Calu3 (cell line): ENCODE measurements at regions not wholly inside any gene's neighbourhood (a gene's known extent, or its start where the extent isn't known, plus 50 kb on each side); places are given as distances from the start of the nearest gene placed in this dataset.
"Not testable (repeated sequence)": the region's sequence is repeated elsewhere in the genome, so short reads cannot be mapped to it uniquely, and the experiment has no call there.

Source experiments
- BruUV-seq: library from RNA; stranded (reverse); fragments of 400-500 nt; replicated peaks from 2 replicates; lab custom pipeline; 2021; lab: Mats Ljungman, UMichigan
- CTCF ChIA-PET: fragments of 300-600 bp; sonication (Branson Sonifier 250); formaldehyde crosslinking; loops from one replicate; lab custom pipeline; 2022; ENCODE audit warnings: antibody characterized with exemption; lab: Charles Lee
- DNase-seq: peaks from one replicate; pipeline ENCODE4 v3.0.0; 2022
- H3K27ac Mint-ChIP-seq: one replicate; pipeline ENCODE4 v1.8.0; 2022; ENCODE audit warnings: mixed read lengths; ENCODE audit not compliant: unreplicated experiment
- H3K27me3 Mint-ChIP-seq: one replicate; pipeline ENCODE4 v1.8.0; 2022; ENCODE audit warnings: mixed read lengths; ENCODE audit not compliant: unreplicated experiment
- H3K36me3 Mint-ChIP-seq: one replicate; pipeline ENCODE4 v1.8.0; 2022; ENCODE audit warnings: mild to moderate bottlenecking, moderate library complexity, mixed read lengths; ENCODE audit not compliant: insufficient read depth, unreplicated experiment
- H3K4me1 Mint-ChIP-seq: one replicate; pipeline ENCODE4 v1.8.0; 2022; ENCODE audit warnings: mild to moderate bottlenecking, low read depth, mixed read lengths; ENCODE audit not compliant: unreplicated experiment
- H3K4me3 Mint-ChIP-seq: one replicate; pipeline ENCODE4 v1.8.0; 2022; ENCODE audit warnings: mild to moderate bottlenecking, low read depth, moderate library complexity, mixed read lengths; ENCODE audit not compliant: unreplicated experiment
- H3K9me3 Mint-ChIP-seq: one replicate; pipeline ENCODE4 v1.8.0; 2022; ENCODE audit warnings: low read depth, mixed read lengths; ENCODE audit not compliant: unreplicated experiment
- CTCF ChIP-seq: fragments of 200-600 bp; IDR thresholded peaks from one replicate; pipeline ENCODE4 v1.8.0; 2022; ENCODE audit warnings: antibody characterized with exemption; ENCODE audit not compliant: unreplicated experiment
- intact Hi-C: fragments of 100-400 bp; cut with micrococcal nuclease; formaldehyde crosslinking; loops from one replicate; pipeline ENCODE4 v1.10.0; 2022; ENCODE audit not compliant: unreplicated experiment

- H3K4me3 Mint-ChIP-seq = no peak overlapping the region
- no TSS peak for BruUV-seq
- H3K9me3 Mint-ChIP-seq = peaks cover 4% of the 10 kb centered on the region
- intact Hi-C loops = no loop called here
- no peaks in the 10 kb centered on the region for H3K27me3 Mint-ChIP-seq
- DNase-seq = no peak
- H3K36me3 Mint-ChIP-seq = no peaks in the 10 kb centered on the region
- no peaks in the 10 kb centered on the region for H3K4me1 Mint-ChIP-seq
- CTCF ChIA-PET = no interaction called here
- no peak overlapping the region for H3K27ac Mint-ChIP-seq
- no peak for TF ChIP-seq CTCF
These were observed 330.7 kb upstream of the DAB2 start for GRCh38 chr5:39755452-39755851.

GRCh38 chr5:39753747-39754146, 329.0 kb upstream of the DAB2 start:
- H3K4me3 Mint-ChIP-seq, intact Hi-C loops, H3K27ac Mint-ChIP-seq, H3K4me1 Mint-ChIP-seq, DNase-seq, CTCF ChIA-PET, H3K27me3 Mint-ChIP-seq, H3K36me3 Mint-ChIP-seq, H3K9me3 Mint-ChIP-seq, BruUV-seq: not testable (repeated sequence)

GRCh38 chr5:39750661-39751060, 325.9 kb upstream of the DAB2 start:
- H3K27me3 Mint-ChIP-seq = no peaks in the 10 kb centered on the region
- no peaks in the 10 kb centered on the region for H3K36me3 Mint-ChIP-seq
- no peaks in the 10 kb centered on the region for H3K4me1 Mint-ChIP-seq
- intact Hi-C loops = no loop called here
- BruUV-seq = no TSS peak
- no peak for DNase-seq
- peaks cover 4% of the 10 kb centered on the region for H3K9me3 Mint-ChIP-seq
- CTCF ChIA-PET = no interaction called here
- no peak overlapping the region for H3K27ac Mint-ChIP-seq
- no peak for TF ChIP-seq CTCF
- no peak overlapping the region for H3K4me3 Mint-ChIP-seq

GRCh38 chr5:39742916-39743315, 318.1 kb upstream of the DAB2 start:
- no peak overlapping the region for H3K27ac Mint-ChIP-seq
- no peak overlapping the region for H3K4me3 Mint-ChIP-seq
- no peaks in the 10 kb centered on the region for H3K9me3 Mint-ChIP-seq
- intact Hi-C loops = no loop called here
- H3K27me3 Mint-ChIP-seq = no peaks in the 10 kb centered on the region
- no peak for DNase-seq
- TF ChIP-seq CTCF = no peak
- H3K4me1 Mint-ChIP-seq = no peaks in the 10 kb centered on the region
- H3K36me3 Mint-ChIP-seq = no peaks in the 10 kb centered on the region
- BruUV-seq = no TSS peak
- CTCF ChIA-PET = no interaction called here

- Mint-ChIP-seq H3K4me3 (no peak overlapping the region), H3K9me3 (no peaks in the 10 kb centered on the region), H3K4me1 (no peaks in the 10 kb centered on the region), H3K27ac (no peak overlapping the region), H3K27me3 (no peaks in the 10 kb centered on the region), H3K36me3 (no peaks in the 10 kb centered on the region)
- TF ChIP-seq CTCF = no peak
- CTCF ChIA-PET = no interaction called here
- BruUV-seq = no TSS peak
- no peak for DNase-seq
- intact Hi-C loops = no loop called here
These were observed 315.6 kb upstream of the DAB2 start for GRCh38 chr5:39740404-39740803.
